Panc1 (cell line): ENCODE measurements at regions not wholly inside any gene's neighbourhood (a gene's known extent, or its start where the extent isn't known, plus 50 kb on each side); places are given as distances from the start of the nearest gene placed in this dataset.

Source experiments
- ATAC-seq: fragments of 200-7000 bp; cut with Tn5 transposase; 2 replicates; pipeline ENCODE4 v1.9.1; 2020; ENCODE audit warnings: mild to moderate bottlenecking, moderate library complexity
- BruUV-seq: library from RNA; stranded (reverse); fragments of 400-500 nt; replicated peaks from 2 replicates; lab custom pipeline; 2021; lab: Mats Ljungman, UMichigan
- CTCF ChIA-PET: fragments of 300-600 bp; sonication (Branson Sonifier 250); formaldehyde crosslinking; loops from one replicate; lab custom pipeline; 2022; ENCODE audit warnings: antibody characterized with exemption; lab: Charles Lee
- POLR2A ChIA-PET: fragments of 300-600 bp; sonication (Branson Sonifier 250); formaldehyde crosslinking; loops from one replicate; lab custom pipeline; 2022; ENCODE audit warnings: antibody characterized with exemption; lab: Charles Lee
- DNase-seq: peaks from one replicate; pipeline ENCODE4 v3.0.0-alpha.2; 2010; ENCODE audit warnings: low read depth, low spot score
- H3K27ac ChIP-seq: 2 replicates; pipeline ENCODE4 v1.5.1; 2011; ENCODE audit warnings: mild to moderate bottlenecking, low read length, inconsistent platforms
- H3K27me3 ChIP-seq: fragments of 200-500 bp; sonication (Bioruptor generic); 2 replicates; pipeline ENCODE4 v1.6.0; 2014; ENCODE audit warnings: low read length, inconsistent platforms; ENCODE audit not compliant: control insufficient read depth, insufficient read depth
- H3K36me3 ChIP-seq: fragments of 200-500 bp; sonication (Bioruptor generic); 2 replicates; pipeline ENCODE4 v1.5.1; 2014; ENCODE audit warnings: inconsistent platforms, mild to moderate bottlenecking, low read length, moderate library complexity; ENCODE audit not compliant: control insufficient read depth, insufficient read depth
- H3K4me1 ChIP-seq: 2 replicates; pipeline ENCODE4 v1.5.1; 2011; ENCODE audit warnings: inconsistent platforms, mild to moderate bottlenecking, low read length, moderate library complexity; ENCODE audit not compliant: control insufficient read depth, insufficient read depth
- H3K4me3 ChIP-seq, 2 experiments: 2 replicates each; pipeline ENCODE4 v1.5.1; 2011 to 2012; ENCODE audit warnings: low read depth in 2 of 2, low read length in 2 of 2, mild to moderate bottlenecking in 2 of 2, inconsistent platforms in 1 of 2, moderate library complexity in 1 of 2
- H3K9me3 ChIP-seq: fragments of 200-500 bp; sonication (Bioruptor generic); 2 replicates; pipeline ENCODE4 v1.5.1; 2014; ENCODE audit warnings: low read depth, mild to moderate bottlenecking, inconsistent platforms, low read length, moderate library complexity; ENCODE audit not compliant: control insufficient read depth, insufficient read depth
- POLR2AphosphoS5 ChIP-seq: IDR thresholded peaks from 2 replicates; pipeline ENCODE4 v1.6.1; 2012; ENCODE audit warnings: mild to moderate bottlenecking, low read depth, low read length, moderate library complexity
- SIN3A ChIP-seq: IDR thresholded peaks from 2 replicates; pipeline ENCODE4 v1.6.1; 2012; ENCODE audit warnings: low read depth, mild to moderate bottlenecking, low read length, moderate library complexity, borderline replicate concordance; ENCODE audit not compliant: insufficient read depth
- TCF7L2 ChIP-seq: IDR thresholded peaks from 2 replicates; pipeline ENCODE4 v1.6.1; 2011; ENCODE audit warnings: mild to moderate bottlenecking, low read depth, low read length, inconsistent platforms
- in situ Hi-C: cut with HindIII; loops from 2 replicates; pipeline ENCODE4 v1.10.0; 2016; ENCODE audit warnings: low sequenced_read_pairs, low pct_unique_long_range_greater_than_20kb
- intact Hi-C: fragments of 100-400 bp; cut with micrococcal nuclease; formaldehyde crosslinking; loops from one replicate; pipeline ENCODE4 v1.10.0; 2022; ENCODE audit not compliant: unreplicated experiment
- TF ChIP-seq, protein P1 (sequence below): fragments of 450-650 bp; IDR thresholded peaks from 2 replicates; pipeline ENCODE4 v1.5.1; 2017; ENCODE audit warnings: mild to moderate bottlenecking
- TF ChIP-seq, protein P2 (sequence below), 2 experiments: IDR thresholded peaks; 2 replicates each; pipeline ENCODE4 v1.6.1; 2011 to 2012; ENCODE audit warnings: low read depth in 2 of 2, control low read depth in 1 of 2, low read length in 1 of 2, mild to moderate bottlenecking in 1 of 2, moderate library complexity in 1 of 2; ENCODE audit not compliant: insufficient read depth in 1 of 2

DNA sequence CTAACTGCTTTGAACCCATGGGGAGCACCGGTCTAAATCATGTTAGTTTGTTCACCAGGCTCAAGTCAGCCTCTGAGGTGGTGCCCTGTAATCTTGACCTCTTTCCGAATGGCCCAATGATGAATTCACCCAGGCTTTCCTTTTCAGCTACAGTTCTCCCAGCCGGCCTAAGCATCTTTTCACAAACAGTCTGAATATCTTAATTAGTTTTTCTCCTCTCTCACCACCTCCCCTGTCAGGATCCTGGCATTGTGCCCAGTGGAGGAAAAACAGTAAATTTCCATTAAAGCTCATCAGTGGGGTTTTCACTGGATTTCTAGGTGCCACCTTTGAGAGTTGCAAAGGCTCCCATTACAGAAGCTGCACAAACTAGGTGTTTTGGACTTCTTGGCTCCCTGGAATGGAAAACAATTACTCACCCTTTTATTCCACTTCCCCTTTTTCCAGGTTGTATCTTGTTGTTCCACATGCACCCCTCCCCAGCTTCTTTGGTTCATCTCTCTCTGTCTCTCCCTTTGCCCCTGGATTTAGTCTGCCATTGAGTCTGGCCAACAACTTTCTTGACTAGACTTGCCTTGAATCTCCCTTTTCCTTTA lies 69.4 kb upstream of the ADAMTSL1 start:
- DNase-seq (no peak), ATAC-seq (no peak)
- in situ Hi-C loops, result no loop called here
- Histone ChIP-seq H3K9me3 (no peaks in the 10 kb centered on the region), H3K27me3 (no peaks in the 10 kb centered on the region), H3K27ac (no peak overlapping the region), H3K36me3 (no peaks in the 10 kb centered on the region), H3K4me3 (no peak overlapping the region), H3K4me1 (no peaks in the 10 kb centered on the region)
- ChIA-PET POLR2A (no interaction called here), CTCF (no interaction called here)
- TF ChIP-seq SIN3A (no peak), TCF7L2 (no peak), POLR2AphosphoS5 (no peak)
- TF ChIP-seq, protein P1, sequence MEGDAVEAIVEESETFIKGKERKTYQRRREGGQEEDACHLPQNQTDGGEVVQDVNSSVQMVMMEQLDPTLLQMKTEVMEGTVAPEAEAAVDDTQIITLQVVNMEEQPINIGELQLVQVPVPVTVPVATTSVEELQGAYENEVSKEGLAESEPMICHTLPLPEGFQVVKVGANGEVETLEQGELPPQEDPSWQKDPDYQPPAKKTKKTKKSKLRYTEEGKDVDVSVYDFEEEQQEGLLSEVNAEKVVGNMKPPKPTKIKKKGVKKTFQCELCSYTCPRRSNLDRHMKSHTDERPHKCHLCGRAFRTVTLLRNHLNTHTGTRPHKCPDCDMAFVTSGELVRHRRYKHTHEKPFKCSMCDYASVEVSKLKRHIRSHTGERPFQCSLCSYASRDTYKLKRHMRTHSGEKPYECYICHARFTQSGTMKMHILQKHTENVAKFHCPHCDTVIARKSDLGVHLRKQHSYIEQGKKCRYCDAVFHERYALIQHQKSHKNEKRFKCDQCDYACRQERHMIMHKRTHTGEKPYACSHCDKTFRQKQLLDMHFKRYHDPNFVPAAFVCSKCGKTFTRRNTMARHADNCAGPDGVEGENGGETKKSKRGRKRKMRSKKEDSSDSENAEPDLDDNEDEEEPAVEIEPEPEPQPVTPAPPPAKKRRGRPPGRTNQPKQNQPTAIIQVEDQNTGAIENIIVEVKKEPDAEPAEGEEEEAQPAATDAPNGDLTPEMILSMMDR, result no peak
- TF ChIP-seq, protein P2, sequence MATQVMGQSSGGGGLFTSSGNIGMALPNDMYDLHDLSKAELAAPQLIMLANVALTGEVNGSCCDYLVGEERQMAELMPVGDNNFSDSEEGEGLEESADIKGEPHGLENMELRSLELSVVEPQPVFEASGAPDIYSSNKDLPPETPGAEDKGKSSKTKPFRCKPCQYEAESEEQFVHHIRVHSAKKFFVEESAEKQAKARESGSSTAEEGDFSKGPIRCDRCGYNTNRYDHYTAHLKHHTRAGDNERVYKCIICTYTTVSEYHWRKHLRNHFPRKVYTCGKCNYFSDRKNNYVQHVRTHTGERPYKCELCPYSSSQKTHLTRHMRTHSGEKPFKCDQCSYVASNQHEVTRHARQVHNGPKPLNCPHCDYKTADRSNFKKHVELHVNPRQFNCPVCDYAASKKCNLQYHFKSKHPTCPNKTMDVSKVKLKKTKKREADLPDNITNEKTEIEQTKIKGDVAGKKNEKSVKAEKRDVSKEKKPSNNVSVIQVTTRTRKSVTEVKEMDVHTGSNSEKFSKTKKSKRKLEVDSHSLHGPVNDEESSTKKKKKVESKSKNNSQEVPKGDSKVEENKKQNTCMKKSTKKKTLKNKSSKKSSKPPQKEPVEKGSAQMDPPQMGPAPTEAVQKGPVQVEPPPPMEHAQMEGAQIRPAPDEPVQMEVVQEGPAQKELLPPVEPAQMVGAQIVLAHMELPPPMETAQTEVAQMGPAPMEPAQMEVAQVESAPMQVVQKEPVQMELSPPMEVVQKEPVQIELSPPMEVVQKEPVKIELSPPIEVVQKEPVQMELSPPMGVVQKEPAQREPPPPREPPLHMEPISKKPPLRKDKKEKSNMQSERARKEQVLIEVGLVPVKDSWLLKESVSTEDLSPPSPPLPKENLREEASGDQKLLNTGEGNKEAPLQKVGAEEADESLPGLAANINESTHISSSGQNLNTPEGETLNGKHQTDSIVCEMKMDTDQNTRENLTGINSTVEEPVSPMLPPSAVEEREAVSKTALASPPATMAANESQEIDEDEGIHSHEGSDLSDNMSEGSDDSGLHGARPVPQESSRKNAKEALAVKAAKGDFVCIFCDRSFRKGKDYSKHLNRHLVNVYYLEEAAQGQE (IDR thresholded peaks at IDR 0.05; ENCODE audit: insufficient read depth in 1 of 2, low read depth in 2 of 2, low read length in 1 of 2), result no peak
- intact Hi-C loops, result no loop called here
- BruUV-seq, result no TSS peak

DNA sequence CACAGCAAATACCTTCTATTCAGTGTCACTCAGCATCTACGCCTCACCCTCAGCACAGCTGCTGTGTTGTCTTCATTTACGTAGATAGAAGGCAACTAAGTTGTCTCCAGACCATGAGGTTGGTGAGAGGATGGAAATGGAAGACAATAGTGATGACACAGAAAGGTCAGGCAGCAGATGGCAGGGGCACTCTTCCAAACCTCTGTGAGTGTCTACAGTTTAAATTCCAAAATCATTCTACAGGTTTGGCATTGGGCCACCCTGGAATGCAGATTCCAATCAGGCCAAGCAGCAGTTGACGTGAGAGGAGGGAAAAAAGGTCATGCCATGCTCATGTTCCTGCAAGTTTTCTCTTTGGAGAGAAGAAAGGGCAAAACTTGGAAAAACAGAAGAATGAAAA lies 68.7 kb upstream of the ADAMTSL1 start:
- TF ChIP-seq SIN3A, result no peak
- Histone ChIP-seq H3K9me3 (no peaks in the 10 kb centered on the region), H3K4me1 (no peaks in the 10 kb centered on the region), H3K36me3 (no peaks in the 10 kb centered on the region), H3K4me3 (no peak overlapping the region), H3K27ac (no peak overlapping the region), H3K27me3 (no peaks in the 10 kb centered on the region)
- POLR2A ChIA-PET, result no interaction called here
- CTCF ChIA-PET, result no interaction called here
- no peak for DNase-seq
- in situ Hi-C loops (no loop called here), intact Hi-C loops (no loop called here)
- ATAC-seq, result no peak
- BruUV-seq, result no TSS peak

DNA sequence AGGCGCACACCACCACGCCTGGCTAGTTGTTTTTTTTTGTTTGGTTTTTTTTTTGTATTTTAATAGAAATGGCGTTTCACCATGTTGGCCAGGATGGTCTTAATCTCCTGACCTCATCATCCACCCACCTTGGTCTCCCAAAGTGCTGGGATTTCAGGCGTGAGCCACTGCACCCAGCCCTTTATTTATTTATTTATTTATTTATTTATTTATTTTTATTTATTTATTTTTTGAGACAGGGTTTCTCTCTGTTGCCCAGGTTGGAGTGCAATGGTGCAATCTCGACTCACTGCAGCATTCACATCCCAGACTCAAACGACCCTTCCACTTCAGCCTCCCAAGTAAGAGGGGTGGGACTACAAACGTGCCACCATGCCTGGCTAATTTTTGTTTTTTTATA lies 63.0 kb upstream of the ADAMTSL1 start:
- POLR2A ChIA-PET, result no interaction called here
- Histone ChIP-seq H3K27me3 (no peaks in the 10 kb centered on the region), H3K36me3 (no peaks in the 10 kb centered on the region), H3K27ac (no peak overlapping the region), H3K9me3 (no peaks in the 10 kb centered on the region), H3K4me1 (no peaks in the 10 kb centered on the region), H3K4me3 (no peak overlapping the region)
- intact Hi-C loops (no loop called here), in situ Hi-C loops (no loop called here)
- BruUV-seq, result no TSS peak
- CTCF ChIA-PET, result no interaction called here
- TF ChIP-seq TCF7L2 (no peak), POLR2AphosphoS5 (no peak), SIN3A (no peak)
- TF ChIP-seq, protein P2 (IDR thresholded peaks at IDR 0.05; ENCODE audit: insufficient read depth in 1 of 2, low read depth in 2 of 2, low read length in 1 of 2), result no peak
- TF ChIP-seq, protein P1, result no peak
- DNase-seq (no peak), ATAC-seq (no peak)
